Fibroblast of lung (primary cell): ENCODE measurements at regions not wholly inside any gene's neighbourhood (a gene's known extent, or its start where the extent isn't known, plus 50 kb on each side); places are given as distances from the start of the nearest gene placed in this dataset.

Experiments
- DNase-seq, 2 donors: peaks; one replicate each; pipeline versions ENCODE4 v3.0.0 to v3.0.0-alpha.2; 2010; ENCODE audit warnings: low read depth in 2 of 2
- H2AFZ ChIP-seq: 2 replicates; pipeline ENCODE4 v1.5.1; 2012; ENCODE audit warnings: low read length, control low read depth, inconsistent platforms
- H3K27ac ChIP-seq: 2 replicates; pipeline ENCODE4 v1.5.1; 2011; ENCODE audit warnings: low read length, control low read depth; ENCODE audit not compliant: insufficient read depth
- H3K27me3 ChIP-seq: 2 replicates; pipeline ENCODE4 v1.5.1; 2011; ENCODE audit warnings: mild to moderate bottlenecking, low read length; ENCODE audit not compliant: control insufficient read depth, insufficient read depth
- H3K36me3 ChIP-seq: 2 replicates; pipeline ENCODE4 v1.5.1; 2011; ENCODE audit warnings: low read length; ENCODE audit not compliant: control insufficient read depth, insufficient read depth
- H3K4me1 ChIP-seq: 2 replicates; pipeline ENCODE4 v1.5.1; 2011; ENCODE audit warnings: low read length; ENCODE audit not compliant: control insufficient read depth, insufficient read depth; ENCODE audit errors: extremely low read depth
- H3K4me2 ChIP-seq: 2 replicates; pipeline ENCODE4 v1.5.1; 2011; ENCODE audit warnings: low read length, control low read depth; ENCODE audit not compliant: insufficient read depth; ENCODE audit errors: extremely low read depth
- H3K4me3 ChIP-seq, 4 experiments: fragments of 200-600 bp in 1 of 4; sonication (generic) in 1 of 4; replicated peaks in 1 of 4; 2 replicates each; pipeline ENCODE4 v1.5.1; 2011 to 2016; ENCODE audit warnings: low read length in 4 of 4, low read depth in 3 of 4, mild to moderate bottlenecking in 3 of 4, control low read depth in 2 of 4, inconsistent platforms in 1 of 4, mixed read lengths in 1 of 4; ENCODE audit not compliant: insufficient read depth in 1 of 4; ENCODE audit errors: control extremely low read depth in 1 of 4
- H3K79me2 ChIP-seq: 2 replicates; pipeline ENCODE4 v1.5.1; 2012; ENCODE audit warnings: mild to moderate bottlenecking, low read length, inconsistent platforms; ENCODE audit not compliant: control insufficient read depth, insufficient read depth
- H3K9ac ChIP-seq: 2 replicates; pipeline ENCODE4 v1.5.1; 2011; ENCODE audit warnings: mild to moderate bottlenecking, low read length, control low read depth; ENCODE audit not compliant: insufficient read depth
- H3K9me3 ChIP-seq: 2 replicates; pipeline ENCODE4 v1.5.1; 2012; ENCODE audit warnings: low read depth, low read length; ENCODE audit not compliant: control insufficient read depth, insufficient read depth
- H4K20me1 ChIP-seq: 2 replicates; pipeline ENCODE4 v1.5.1; 2011; ENCODE audit warnings: low read length; ENCODE audit not compliant: control insufficient read depth, insufficient read depth; ENCODE audit errors: extremely low read depth
- CTCF ChIP-seq, 2 donors: IDR thresholded peaks in 1 of 2; conservative IDR thresholded peaks in 1 of 2; 1 replicate in 1 of 2; 2 replicates in 1 of 2; pipeline ENCODE4 v1.5.1; 2011 to 2012; ENCODE audit warnings: low read length in 2 of 2, control low read depth in 1 of 2, inconsistent platforms in 1 of 2, low read depth in 1 of 2, mild to moderate bottlenecking in 1 of 2
- EZH2 ChIP-seq: IDR thresholded peaks from 2 replicates; pipeline ENCODE4 v1.5.1; 2012; ENCODE audit warnings: low read length, control low read depth, mild to moderate bottlenecking; ENCODE audit errors: missing control alignments

GRCh38 chr1:194256010-194256409, 1069.6 kb upstream of the B3GALT2 start:
- DNase-seq: no peak
- H2AFZ ChIP-seq: no peak overlapping the region
- H3K79me2 ChIP-seq: no peaks in the 10 kb centered on the region
- H3K36me3 ChIP-seq: no peaks in the 10 kb centered on the region
- TF ChIP-seq EZH2: no peak
- TF ChIP-seq CTCF (conservative IDR thresholded peaks at IDR 0.05 in 1 of 2, IDR thresholded peaks at IDR 0.05 in 1 of 2; ENCODE audit: low read depth in 1 of 2, low read length in 2 of 2): no peak
- no peak overlapping the region for H3K27ac ChIP-seq
- H3K4me2 ChIP-seq: no peak overlapping the region
- H3K4me1 ChIP-seq: no peaks in the 10 kb centered on the region
- H3K27me3 ChIP-seq: no peaks in the 10 kb centered on the region
- no peaks in the 10 kb centered on the region for H3K9me3 ChIP-seq
- H3K9ac ChIP-seq: no peak overlapping the region
- no peaks in the 10 kb centered on the region for H4K20me1 ChIP-seq
- no peak overlapping the region for H3K4me3 ChIP-seq

- Histone ChIP-seq H3K4me1 (no peaks in the 10 kb centered on the region), H3K4me3 (no peak overlapping the region), H4K20me1 (no peaks in the 10 kb centered on the region), H3K4me2 (no peak overlapping the region), H3K27ac (no peak overlapping the region), H3K9me3 (no peaks in the 10 kb centered on the region), H3K79me2 (no peaks in the 10 kb centered on the region), H3K27me3 (no peaks in the 10 kb centered on the region), H3K9ac (no peak overlapping the region), H3K36me3 (no peaks in the 10 kb centered on the region), H2AFZ (no peak overlapping the region)
- TF ChIP-seq CTCF (conservative IDR thresholded peaks at IDR 0.05 in 1 of 2, IDR thresholded peaks at IDR 0.05 in 1 of 2; ENCODE audit: low read depth in 1 of 2, low read length in 2 of 2): no peak
- TF ChIP-seq EZH2: no peak
- peak; percentile 39 to 40 for DNase-seq
Observed at GRCh38 chr1:194252199-194252598, 1065.8 kb upstream of the B3GALT2 start.

GRCh38 chr1:194241215-194241614, 1054.8 kb upstream of the B3GALT2 start:
- H3K36me3 ChIP-seq: no peaks in the 10 kb centered on the region
- H2AFZ ChIP-seq: no peak overlapping the region
- TF ChIP-seq CTCF (conservative IDR thresholded peaks at IDR 0.05 in 1 of 2, IDR thresholded peaks at IDR 0.05 in 1 of 2; ENCODE audit: low read depth in 1 of 2, low read length in 2 of 2) (no peak), EZH2 (no peak)
- no peak overlapping the region for H3K4me3 ChIP-seq
- H3K27ac ChIP-seq: no peak overlapping the region
- H3K27me3 ChIP-seq: no peaks in the 10 kb centered on the region
- no peaks in the 10 kb centered on the region for H3K9me3 ChIP-seq
- no peak overlapping the region for H3K9ac ChIP-seq
- H3K4me1 ChIP-seq: no peaks in the 10 kb centered on the region
- no peaks in the 10 kb centered on the region for H3K79me2 ChIP-seq
- no peaks in the 10 kb centered on the region for H4K20me1 ChIP-seq
- no peak overlapping the region for H3K4me2 ChIP-seq
- no peak for DNase-seq
